H1 (cell line): ENCODE measurements at regions not wholly inside any gene's neighbourhood (a gene's known extent, or its start where the extent isn't known, plus 50 kb on each side); places are given as distances from the start of the nearest gene placed in this dataset.

Source experiments
- CTCF ChIA-PET: fragments of 300-600 bp; sonication (Branson Sonifier 250); formaldehyde crosslinking; loops from one replicate; lab custom pipeline; 2021; ENCODE audit not compliant: partially characterized antibody; lab: Charles Lee
- POLR2A ChIA-PET: fragments of 300-600 bp; sonication (Branson Sonifier 250); formaldehyde crosslinking; loops from one replicate; lab custom pipeline; 2021; ENCODE audit warnings: inconsistent platforms; ENCODE audit not compliant: partially characterized antibody; lab: Charles Lee
- DNase-seq, 2 experiments: peaks; one replicate each; pipeline versions ENCODE4 v3.0.0 to v3.0.0-alpha.2; 2010 to 2022; ENCODE audit warnings: low spot score in 2 of 2, low read depth in 1 of 2, mixed read lengths in 1 of 2
- FAIRE-seq: peaks from 2 replicates; lab custom pipeline; 2011; peaks lifted over from hg19 to GRCh38; lab: Jason Lieb, UNC
- H2AFZ ChIP-seq: 2 replicates; pipeline ENCODE4 v1.8.1; 2012; ENCODE audit warnings: low read length, inconsistent platforms
- H2AK5ac ChIP-seq: 2 replicates; pipeline ENCODE4 v1.6.1; 2013; ENCODE audit warnings: low read depth, low read length
- H2BK120ac ChIP-seq: replicated peaks from 2 replicates; pipeline ENCODE3; 2013; ENCODE audit warnings: low read depth, low read length, inconsistent platforms
- H2BK12ac ChIP-seq: 2 replicates; pipeline ENCODE4 v1.6.1; 2013; ENCODE audit warnings: low read depth, low read length
- H2BK15ac ChIP-seq: 2 replicates; pipeline ENCODE4 v1.6.1; 2013; ENCODE audit warnings: low read length
- H2BK20ac ChIP-seq: 2 replicates; pipeline ENCODE4 v1.6.1; 2013; ENCODE audit warnings: low read length
- H2BK5ac ChIP-seq: 2 replicates; pipeline ENCODE4 v1.6.1; 2013; ENCODE audit warnings: low read depth, low read length
- H3K14ac ChIP-seq: 2 replicates; pipeline ENCODE4 v1.6.1; 2013; ENCODE audit warnings: inconsistent platforms; ENCODE audit not compliant: insufficient read length
- H3K18ac ChIP-seq: 2 replicates; pipeline ENCODE4 v1.6.1; 2013; ENCODE audit warnings: low read length; ENCODE audit errors: extremely low read depth
- H3K23ac ChIP-seq: 2 replicates; pipeline ENCODE4 v1.6.1; 2013; ENCODE audit warnings: inconsistent platforms; ENCODE audit not compliant: insufficient read length
- H3K23me2 ChIP-seq: 2 replicates; pipeline ENCODE4 v1.6.1; 2013; ENCODE audit warnings: low read depth, low read length
- H3K27ac ChIP-seq: 2 replicates; pipeline ENCODE4 v1.6.1; 2011; ENCODE audit warnings: low read depth, low read length, inconsistent platforms
- H3K27me3 ChIP-seq, 4 experiments: replicated peaks in 1 of 4; 1 replicate in 1 of 4; 2 replicates in 3 of 4; pipeline versions ENCODE4 v1.6.1 to v1.8.1; 2011 to 2013; ENCODE audit warnings: low read length in 3 of 4, mild to moderate bottlenecking in 3 of 4, inconsistent platforms in 2 of 4, mixed read lengths in 2 of 4, moderate library complexity in 1 of 4; ENCODE audit not compliant: control insufficient read depth in 3 of 4, insufficient read depth in 3 of 4; ENCODE audit errors: extremely low read depth in 1 of 4
- H3K36me3 ChIP-seq, 4 experiments: 2 replicates each; pipeline versions ENCODE4 v1.6.1 to v1.8.1; 2011 to 2013; ENCODE audit warnings: mild to moderate bottlenecking in 4 of 4, low read length in 3 of 4, moderate library complexity in 2 of 4, control low read depth in 1 of 4, inconsistent platforms in 1 of 4; ENCODE audit not compliant: insufficient read depth in 4 of 4, control insufficient read depth in 2 of 4
- H3K4ac ChIP-seq: replicated peaks from 2 replicates; pipeline ENCODE3; 2013; ENCODE audit warnings: low read length, low read depth, mixed read lengths, inconsistent platforms; ENCODE audit not compliant: insufficient read length
- H3K4me1 ChIP-seq, 4 experiments: replicated peaks in 1 of 4; 1 replicate in 1 of 4; 2 replicates in 3 of 4; pipeline versions ENCODE4 v1.6.1 to v1.8.1; 2011 to 2013; ENCODE audit warnings: low read length in 3 of 4, inconsistent platforms in 2 of 4, mixed read lengths in 1 of 4; ENCODE audit not compliant: insufficient read depth in 4 of 4, control insufficient read depth in 3 of 4
- H3K4me2 ChIP-seq, 2 experiments: 2 replicates each; pipeline versions ENCODE4 v1.6.1 to v1.8.1; 2011 to 2013; ENCODE audit warnings: low read depth in 2 of 2, low read length in 2 of 2, control low read depth in 1 of 2, inconsistent platforms in 1 of 2, mild to moderate bottlenecking in 1 of 2; ENCODE audit not compliant: insufficient read depth in 1 of 2
- H3K4me3 ChIP-seq, 4 experiments: fragments of 200-600, 300-600 bp in 1 of 4; sonication (generic), shearing (Covaris generic), sonication (Bioruptor Twin) in 1 of 4; 2 replicates each; pipeline versions ENCODE4 v1.5.1 to v1.8.1; 2011 to 2016; ENCODE audit warnings: low read length in 4 of 4, low read depth in 3 of 4, control low read depth in 2 of 4, inconsistent platforms in 2 of 4, mild to moderate bottlenecking in 2 of 4, mixed read lengths in 1 of 4, moderate library complexity in 1 of 4; ENCODE audit not compliant: insufficient read depth in 2 of 4; ENCODE audit errors: extremely low read depth in 1 of 4
- H3K56ac ChIP-seq: replicated peaks from 2 replicates; pipeline ENCODE3; 2013; ENCODE audit warnings: low read depth, mild to moderate bottlenecking, mixed read lengths, low read length, inconsistent platforms; ENCODE audit not compliant: insufficient read length
- H3K79me1 ChIP-seq: 2 replicates; pipeline ENCODE4 v1.6.1; 2013; ENCODE audit warnings: low read depth, low read length, control low read depth
- H3K79me2 ChIP-seq, 2 experiments: 2 replicates each; pipeline versions ENCODE4 v1.6.1 to v1.8.1; 2012 to 2013; ENCODE audit warnings: low read length in 2 of 2, mild to moderate bottlenecking in 2 of 2, inconsistent platforms in 1 of 2; ENCODE audit not compliant: insufficient read depth in 2 of 2, control insufficient read depth in 1 of 2
- H3K9ac ChIP-seq, 4 experiments: replicated peaks in 1 of 4; 1 replicate in 1 of 4; 2 replicates in 3 of 4; pipeline versions ENCODE4 v1.6.1 to v1.8.1; 2011 to 2013; ENCODE audit warnings: low read depth in 3 of 4, low read length in 3 of 4, control low read depth in 2 of 4, mild to moderate bottlenecking in 2 of 4, moderate library complexity in 2 of 4, inconsistent platforms in 1 of 4; ENCODE audit errors: extremely low read depth in 1 of 4
- H3K9me3 ChIP-seq, 2 experiments: 2 replicates each; pipeline versions ENCODE4 v1.6.1 to v1.8.1; 2012 to 2013; ENCODE audit warnings: mild to moderate bottlenecking in 2 of 2, moderate library complexity in 2 of 2, control low read depth in 1 of 2, inconsistent platforms in 1 of 2, low read depth in 1 of 2, low read length in 1 of 2, mixed read lengths in 1 of 2; ENCODE audit not compliant: insufficient read depth in 2 of 2
- H4K20me1 ChIP-seq, 2 experiments: replicated peaks in 1 of 2; 2 replicates each; pipeline versions ENCODE3 to v1.8.1; 2011 to 2013; ENCODE audit warnings: inconsistent platforms in 2 of 2, low read length in 2 of 2, mild to moderate bottlenecking in 1 of 2; ENCODE audit not compliant: insufficient read depth in 2 of 2, control insufficient read depth in 1 of 2
- H4K5ac ChIP-seq: 2 replicates; pipeline ENCODE4 v1.6.1; 2013; ENCODE audit warnings: low read length, low read depth, mixed read lengths, inconsistent platforms; ENCODE audit not compliant: insufficient read length
- H4K8ac ChIP-seq: 2 replicates; pipeline ENCODE4 v1.8.0; 2013; ENCODE audit warnings: mild to moderate bottlenecking, moderate library complexity, low read length, inconsistent platforms; ENCODE audit not compliant: insufficient read depth; ENCODE audit errors: extremely low read depth
- H4K91ac ChIP-seq: replicated peaks from 2 replicates; pipeline ENCODE3; 2013; ENCODE audit warnings: low read length, mixed read lengths, inconsistent platforms; ENCODE audit not compliant: insufficient read length
- BCL11A ChIP-seq, 2 experiments: IDR thresholded peaks; one replicate each; pipeline ENCODE4 v1.6.1; 2011; ENCODE audit warnings: low read depth in 2 of 2, low read length in 2 of 2, mild to moderate bottlenecking in 2 of 2
- KDM5A ChIP-seq: fragments of 200-600 bp; IDR thresholded peaks from 2 replicates; pipeline ENCODE4 v1.7.1; 2012; ENCODE audit warnings: mild to moderate bottlenecking, low read length, inconsistent platforms, mixed read lengths
- WGBS, 2 experiments: shearing (Covaris generic) in 1 of 2; methylation state at CpG; one replicate each; pipeline versions ENCODE4 v1.1.6 to v1.1.7; 2013 to 2015; ENCODE audit warnings: low lambda C conversion rate in 2 of 2, mixed read lengths in 2 of 2, inconsistent platforms in 1 of 2, low coverage in 1 of 2, missing lambda C conversion rate in 1 of 2; ENCODE audit not compliant: insufficient replicate concordance in 2 of 2, insufficient coverage in 1 of 2, insufficient read length in 1 of 2; ENCODE audit errors: extremely low coverage in 1 of 2, missing lambda C conversion rate in 1 of 2; 5-methylcytosine and 5-hydroxymethylcytosine counted together

DNA sequence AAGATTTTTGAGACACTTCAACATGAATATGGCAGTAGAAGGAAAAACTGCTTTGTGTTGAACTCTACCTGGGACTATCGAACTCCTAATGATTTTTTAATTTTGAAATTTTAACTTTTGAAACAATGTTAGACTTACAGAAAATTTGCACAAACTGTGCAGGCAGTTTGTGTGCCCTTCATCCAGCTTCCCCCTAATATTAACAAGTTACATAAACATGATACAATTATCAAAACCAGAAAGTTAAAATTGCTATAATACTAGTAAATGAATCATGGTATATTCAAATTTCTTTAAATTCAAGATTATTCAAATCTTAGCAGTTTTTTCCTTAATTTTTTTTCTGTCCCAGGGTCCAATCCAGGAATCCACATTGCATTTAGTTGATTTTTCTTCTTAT is 278.9 kb downstream of the ADGRL2 start:
- 100% methylated on average over 1 of the region's 1 CpG; no CpG with 5 or more reads in 1 of the 2 experiments for WGBS, 2 experiments
- no peak overlapping the region for H4K5ac ChIP-seq
- H2BK120ac ChIP-seq: no peak overlapping the region
- peaks cover 0 to 3% (median 0%) of the 10 kb centered on the region in 4 experiments; a peak in 1 of 7 replicates for H3K4me1 ChIP-seq
- no peak overlapping the region for H3K18ac ChIP-seq
- H3K9ac ChIP-seq: no peak overlapping the region
- ChIA-PET CTCF (interaction anchor here (1.4 to 6.4 kb wide), 2 partner anchors 10 to 16 kb away, joined by 6 to 59 read pairs; no protein-coding TSS in a partner anchor), POLR2A (no interaction called here)
- no peaks in the 10 kb centered on the region for H3K79me1 ChIP-seq
- no peak overlapping the region for H3K4me2 ChIP-seq
- DNase-seq (no peak), FAIRE-seq (no peak)
- H2BK12ac ChIP-seq: no peak overlapping the region
- H3K27me3 ChIP-seq: no peaks in the 10 kb centered on the region
- no peak overlapping the region for H3K14ac ChIP-seq
- H3K4me3 ChIP-seq: no peak overlapping the region
- no peak overlapping the region for H3K4ac ChIP-seq
- H3K27ac ChIP-seq: no peak overlapping the region
- H3K9me3 ChIP-seq: no peaks in the 10 kb centered on the region
- H3K79me2 ChIP-seq: no peaks in the 10 kb centered on the region
- H2AK5ac ChIP-seq: no peak overlapping the region
- H4K20me1 ChIP-seq: no peaks in the 10 kb centered on the region
- H4K91ac ChIP-seq: no peak overlapping the region
- no peak overlapping the region for H2BK20ac ChIP-seq
- H3K36me3 ChIP-seq: no peaks in the 10 kb centered on the region
- H3K56ac ChIP-seq: no peak overlapping the region
- H2BK15ac ChIP-seq: no peak overlapping the region
- no peaks in the 10 kb centered on the region; the same call in 1 of the 2 replicates for H3K23me2 ChIP-seq
- H4K8ac ChIP-seq: no peak overlapping the region
- H3K23ac ChIP-seq: no peak overlapping the region
- H2BK5ac ChIP-seq: no peak overlapping the region
- no peak overlapping the region for H2AFZ ChIP-seq
- no peak for TF ChIP-seq BCL11A (IDR thresholded peaks at IDR 0.05; ENCODE audit: low read depth in 2 of 2, low read length in 2 of 2)
- TF ChIP-seq KDM5A: no peak
